H1 (cell line): ENCODE measurements at regions not wholly inside any gene's neighbourhood (a gene's known extent, or its start where the extent isn't known, plus 50 kb on each side); places are given as distances from the start of the nearest gene placed in this dataset.

Experiments used
- CTCF ChIA-PET: fragments of 300-600 bp; sonication (Branson Sonifier 250); formaldehyde crosslinking; loops from one replicate; lab custom pipeline; 2021; ENCODE audit not compliant: partially characterized antibody; lab: Charles Lee
- POLR2A ChIA-PET: fragments of 300-600 bp; sonication (Branson Sonifier 250); formaldehyde crosslinking; loops from one replicate; lab custom pipeline; 2021; ENCODE audit warnings: inconsistent platforms; ENCODE audit not compliant: partially characterized antibody; lab: Charles Lee
- DNase-seq, 2 experiments: peaks; one replicate each; pipeline versions ENCODE4 v3.0.0 to v3.0.0-alpha.2; 2010 to 2022; ENCODE audit warnings: low spot score in 2 of 2, low read depth in 1 of 2, mixed read lengths in 1 of 2
- FAIRE-seq: peaks from 2 replicates; lab custom pipeline; 2011; peaks lifted over from hg19 to GRCh38; lab: Jason Lieb, UNC
- H2AFZ ChIP-seq: 2 replicates; pipeline ENCODE4 v1.8.1; 2012; ENCODE audit warnings: low read length, inconsistent platforms
- H2AK5ac ChIP-seq: 2 replicates; pipeline ENCODE4 v1.6.1; 2013; ENCODE audit warnings: low read depth, low read length
- H2BK120ac ChIP-seq: replicated peaks from 2 replicates; pipeline ENCODE3; 2013; ENCODE audit warnings: low read depth, low read length, inconsistent platforms
- H2BK12ac ChIP-seq: 2 replicates; pipeline ENCODE4 v1.6.1; 2013; ENCODE audit warnings: low read depth, low read length
- H2BK15ac ChIP-seq: 2 replicates; pipeline ENCODE4 v1.6.1; 2013; ENCODE audit warnings: low read length
- H2BK20ac ChIP-seq: 2 replicates; pipeline ENCODE4 v1.6.1; 2013; ENCODE audit warnings: low read length
- H2BK5ac ChIP-seq: 2 replicates; pipeline ENCODE4 v1.6.1; 2013; ENCODE audit warnings: low read depth, low read length
- H3K14ac ChIP-seq: 2 replicates; pipeline ENCODE4 v1.6.1; 2013; ENCODE audit warnings: inconsistent platforms; ENCODE audit not compliant: insufficient read length
- H3K18ac ChIP-seq: 2 replicates; pipeline ENCODE4 v1.6.1; 2013; ENCODE audit warnings: low read length; ENCODE audit errors: extremely low read depth
- H3K23ac ChIP-seq: 2 replicates; pipeline ENCODE4 v1.6.1; 2013; ENCODE audit warnings: inconsistent platforms; ENCODE audit not compliant: insufficient read length
- H3K23me2 ChIP-seq: 2 replicates; pipeline ENCODE4 v1.6.1; 2013; ENCODE audit warnings: low read depth, low read length
- H3K27ac ChIP-seq: 2 replicates; pipeline ENCODE4 v1.6.1; 2011; ENCODE audit warnings: low read depth, low read length, inconsistent platforms
- H3K27me3 ChIP-seq, 4 experiments: replicated peaks in 1 of 4; 1 replicate in 1 of 4; 2 replicates in 3 of 4; pipeline versions ENCODE4 v1.6.1 to v1.8.1; 2011 to 2013; ENCODE audit warnings: low read length in 3 of 4, mild to moderate bottlenecking in 3 of 4, inconsistent platforms in 2 of 4, mixed read lengths in 2 of 4, moderate library complexity in 1 of 4; ENCODE audit not compliant: control insufficient read depth in 3 of 4, insufficient read depth in 3 of 4; ENCODE audit errors: extremely low read depth in 1 of 4
- H3K36me3 ChIP-seq, 4 experiments: 2 replicates each; pipeline versions ENCODE4 v1.6.1 to v1.8.1; 2011 to 2013; ENCODE audit warnings: mild to moderate bottlenecking in 4 of 4, low read length in 3 of 4, moderate library complexity in 2 of 4, control low read depth in 1 of 4, inconsistent platforms in 1 of 4; ENCODE audit not compliant: insufficient read depth in 4 of 4, control insufficient read depth in 2 of 4
- H3K4ac ChIP-seq: replicated peaks from 2 replicates; pipeline ENCODE3; 2013; ENCODE audit warnings: low read length, low read depth, mixed read lengths, inconsistent platforms; ENCODE audit not compliant: insufficient read length
- H3K4me1 ChIP-seq, 4 experiments: replicated peaks in 1 of 4; 1 replicate in 1 of 4; 2 replicates in 3 of 4; pipeline versions ENCODE4 v1.6.1 to v1.8.1; 2011 to 2013; ENCODE audit warnings: low read length in 3 of 4, inconsistent platforms in 2 of 4, mixed read lengths in 1 of 4; ENCODE audit not compliant: insufficient read depth in 4 of 4, control insufficient read depth in 3 of 4
- H3K4me2 ChIP-seq, 2 experiments: 2 replicates each; pipeline versions ENCODE4 v1.6.1 to v1.8.1; 2011 to 2013; ENCODE audit warnings: low read depth in 2 of 2, low read length in 2 of 2, control low read depth in 1 of 2, inconsistent platforms in 1 of 2, mild to moderate bottlenecking in 1 of 2; ENCODE audit not compliant: insufficient read depth in 1 of 2
- H3K4me3 ChIP-seq, 4 experiments: fragments of 200-600, 300-600 bp in 1 of 4; sonication (generic), shearing (Covaris generic), sonication (Bioruptor Twin) in 1 of 4; 2 replicates each; pipeline versions ENCODE4 v1.5.1 to v1.8.1; 2011 to 2016; ENCODE audit warnings: low read length in 4 of 4, low read depth in 3 of 4, control low read depth in 2 of 4, inconsistent platforms in 2 of 4, mild to moderate bottlenecking in 2 of 4, mixed read lengths in 1 of 4, moderate library complexity in 1 of 4; ENCODE audit not compliant: insufficient read depth in 2 of 4; ENCODE audit errors: extremely low read depth in 1 of 4
- H3K56ac ChIP-seq: replicated peaks from 2 replicates; pipeline ENCODE3; 2013; ENCODE audit warnings: low read depth, mild to moderate bottlenecking, mixed read lengths, low read length, inconsistent platforms; ENCODE audit not compliant: insufficient read length
- H3K79me1 ChIP-seq: 2 replicates; pipeline ENCODE4 v1.6.1; 2013; ENCODE audit warnings: low read depth, low read length, control low read depth
- H3K79me2 ChIP-seq, 2 experiments: 2 replicates each; pipeline versions ENCODE4 v1.6.1 to v1.8.1; 2012 to 2013; ENCODE audit warnings: low read length in 2 of 2, mild to moderate bottlenecking in 2 of 2, inconsistent platforms in 1 of 2; ENCODE audit not compliant: insufficient read depth in 2 of 2, control insufficient read depth in 1 of 2
- H3K9ac ChIP-seq, 4 experiments: replicated peaks in 1 of 4; 1 replicate in 1 of 4; 2 replicates in 3 of 4; pipeline versions ENCODE4 v1.6.1 to v1.8.1; 2011 to 2013; ENCODE audit warnings: low read depth in 3 of 4, low read length in 3 of 4, control low read depth in 2 of 4, mild to moderate bottlenecking in 2 of 4, moderate library complexity in 2 of 4, inconsistent platforms in 1 of 4; ENCODE audit errors: extremely low read depth in 1 of 4
- H3K9me3 ChIP-seq, 2 experiments: 2 replicates each; pipeline versions ENCODE4 v1.6.1 to v1.8.1; 2012 to 2013; ENCODE audit warnings: mild to moderate bottlenecking in 2 of 2, moderate library complexity in 2 of 2, control low read depth in 1 of 2, inconsistent platforms in 1 of 2, low read depth in 1 of 2, low read length in 1 of 2, mixed read lengths in 1 of 2; ENCODE audit not compliant: insufficient read depth in 2 of 2
- H4K20me1 ChIP-seq, 2 experiments: replicated peaks in 1 of 2; 2 replicates each; pipeline versions ENCODE3 to v1.8.1; 2011 to 2013; ENCODE audit warnings: inconsistent platforms in 2 of 2, low read length in 2 of 2, mild to moderate bottlenecking in 1 of 2; ENCODE audit not compliant: insufficient read depth in 2 of 2, control insufficient read depth in 1 of 2
- H4K5ac ChIP-seq: 2 replicates; pipeline ENCODE4 v1.6.1; 2013; ENCODE audit warnings: low read length, low read depth, mixed read lengths, inconsistent platforms; ENCODE audit not compliant: insufficient read length
- H4K8ac ChIP-seq: 2 replicates; pipeline ENCODE4 v1.8.0; 2013; ENCODE audit warnings: mild to moderate bottlenecking, moderate library complexity, low read length, inconsistent platforms; ENCODE audit not compliant: insufficient read depth; ENCODE audit errors: extremely low read depth
- H4K91ac ChIP-seq: replicated peaks from 2 replicates; pipeline ENCODE3; 2013; ENCODE audit warnings: low read length, mixed read lengths, inconsistent platforms; ENCODE audit not compliant: insufficient read length
- CBX8 ChIP-seq: fragments of 300-800, 300-1000 bp; sonication (generic); IDR thresholded peaks from 2 replicates; pipeline ENCODE4 v1.7.1; 2016; ENCODE audit warnings: low read depth, low read length, borderline replicate concordance
- CHD2 ChIP-seq: IDR thresholded peaks from 2 replicates; pipeline ENCODE4 v1.6.1; 2012; ENCODE audit warnings: low read length, improper control_type of control experiment
- GABPA ChIP-seq: IDR thresholded peaks from 2 replicates; pipeline ENCODE4 v1.6.1; 2011; ENCODE audit warnings: mild to moderate bottlenecking, low read length, moderate library complexity, borderline replicate concordance; ENCODE audit not compliant: insufficient read depth
- JUND ChIP-seq: IDR thresholded peaks from 2 replicates; pipeline ENCODE4 v1.6.1; 2011; ENCODE audit warnings: mild to moderate bottlenecking, improper control_type of control experiment, low read length
- KDM4A ChIP-seq: IDR thresholded peaks from one replicate; pipeline ENCODE4 v1.7.1; 2012; ENCODE audit warnings: low read depth, mild to moderate bottlenecking, moderate library complexity, low read length, inconsistent platforms; ENCODE audit not compliant: severe bottlenecking
- PHF8 ChIP-seq: fragments of 200-600 bp; sonication (generic); conservative IDR thresholded peaks from 2 replicates; pipeline ENCODE4 v1.7.1; 2012; ENCODE audit warnings: low read depth, mild to moderate bottlenecking, inconsistent platforms, low read length, moderate library complexity
- POLR2AphosphoS5 ChIP-seq: IDR thresholded peaks from 2 replicates; pipeline ENCODE4 v1.6.1; 2011; ENCODE audit warnings: low read depth, low read length
- POU5F1 ChIP-seq: IDR thresholded peaks from 2 replicates; pipeline ENCODE4 v1.6.1; 2011; ENCODE audit warnings: low read depth, mild to moderate bottlenecking, low read length, moderate library complexity
- RAD21 ChIP-seq, 2 experiments: IDR thresholded peaks in 1 of 2; conservative IDR thresholded peaks in 1 of 2; 2 replicates each; pipeline ENCODE4 v1.6.1; 2011; ENCODE audit warnings: low read depth in 2 of 2, low read length in 2 of 2, improper control_type of control experiment in 1 of 2, inconsistent platforms in 1 of 2, mild to moderate bottlenecking in 1 of 2, moderate library complexity in 1 of 2
- TAF1 ChIP-seq: IDR thresholded peaks from 2 replicates; pipeline ENCODE4 v1.6.1; 2011; ENCODE audit warnings: mild to moderate bottlenecking, low read depth, low read length
- TCF12 ChIP-seq: IDR thresholded peaks from 2 replicates; pipeline ENCODE4 v1.6.1; 2011; ENCODE audit warnings: low read depth, mild to moderate bottlenecking, low read length
- WGBS, 2 experiments: shearing (Covaris generic) in 1 of 2; methylation state at CpG; one replicate each; pipeline versions ENCODE4 v1.1.6 to v1.1.7; 2013 to 2015; ENCODE audit warnings: low lambda C conversion rate in 2 of 2, mixed read lengths in 2 of 2, inconsistent platforms in 1 of 2, low coverage in 1 of 2, missing lambda C conversion rate in 1 of 2; ENCODE audit not compliant: insufficient replicate concordance in 2 of 2, insufficient coverage in 1 of 2, insufficient read length in 1 of 2; ENCODE audit errors: extremely low coverage in 1 of 2, missing lambda C conversion rate in 1 of 2; 5-methylcytosine and 5-hydroxymethylcytosine counted together

DNA sequence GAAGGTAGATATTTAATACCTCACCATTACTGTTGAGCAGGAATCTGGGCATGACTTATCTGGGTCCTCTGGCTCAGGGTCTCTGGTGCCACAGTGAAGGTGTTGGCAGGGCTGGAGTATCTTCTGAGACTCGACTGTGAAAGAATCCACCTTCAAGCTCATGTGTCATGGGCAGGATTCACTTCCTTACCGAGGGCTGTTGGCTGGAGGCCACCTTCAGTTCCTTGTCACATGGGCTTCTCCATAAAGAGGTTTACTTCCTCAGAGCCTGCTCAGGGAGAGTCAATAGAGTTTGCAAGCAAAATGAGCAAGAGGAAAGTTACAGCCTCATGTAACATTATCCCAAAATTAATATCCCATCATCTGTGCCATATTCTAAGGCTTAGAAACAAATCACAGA is 459.5 kb downstream of the NR2F2 start:
- POLR2A ChIA-PET, result no interaction called here
- Histone ChIP-seq H4K20me1 (no peaks in the 10 kb centered on the region), H4K5ac (no peak overlapping the region), H3K4ac (no peak overlapping the region), H4K8ac (no peak overlapping the region), H3K4me2 (no peak overlapping the region), H2BK120ac (no peak overlapping the region), H3K27ac (no peak overlapping the region), H3K27me3 (no peaks in the 10 kb centered on the region), H4K91ac (no peak overlapping the region), H3K23me2 (no peaks in the 10 kb centered on the region; the same call in 1 of the 2 replicates), H3K79me1 (no peaks in the 10 kb centered on the region), H3K79me2 (no peaks in the 10 kb centered on the region), H3K14ac (no peak overlapping the region), H3K9ac (no peak overlapping the region), H2AFZ (no peak overlapping the region), H2BK20ac (no peak overlapping the region), H2BK12ac (no peak overlapping the region), H3K4me1 (no peaks in the 10 kb centered on the region), H3K9me3 (no peaks in the 10 kb centered on the region), H3K4me3 (no peak overlapping the region), H2BK15ac (no peak overlapping the region), H3K36me3 (no peaks in the 10 kb centered on the region), H3K18ac (no peak overlapping the region), H3K56ac (no peak overlapping the region), H2BK5ac (no peak overlapping the region), H2AK5ac (no peak overlapping the region), H3K23ac (no peak overlapping the region)
- TF ChIP-seq GABPA (no peak), TAF1 (no peak), JUND (no peak), POU5F1 (no peak), TCF12 (no peak), POLR2AphosphoS5 (no peak), KDM4A (no peak), CBX8 (no peak), CHD2 (no peak), RAD21 (IDR thresholded peaks at IDR 0.05 in 1 of 2, conservative IDR thresholded peaks at IDR 0.05 in 1 of 2; ENCODE audit: low read depth in 2 of 2, low read length in 2 of 2) (no peak), PHF8 (no peak)
- CTCF ChIA-PET, result interaction anchor here (0.5 kb wide), 2 partner anchors 84 to 1794 kb away, joined by 3 read pairs; no protein-coding TSS in a partner anchor
- WGBS, 2 experiments, result 86% methylated on average over 2 of the region's 2 CpGs; no CpG with 5 or more reads in 1 of the 2 experiments
- DNase-seq, result no peak
- no peak for FAIRE-seq
